ENCODE measurements at regions not wholly inside any gene's neighbourhood (a gene's known extent, or its start where the extent isn't known, plus 50 kb on each side); places are given as distances from the start of the nearest gene placed in this dataset.

- DNase-seq (ENCODE audit: low read depth, low spot score), result no peak
- Histone ChIP-seq H3K9ac (ENCODE audit: insufficient read length) (no peak overlapping the region), H3K9me3 (ENCODE audit: low read depth, low read length) (no peaks in the 10 kb centered on the region), H3K27ac (no peak overlapping the region), H3K36me3 (ENCODE audit: insufficient read depth, low read length) (no peaks in the 10 kb centered on the region), H3K4me3 (no peak overlapping the region)
- TF ChIP-seq FOXP2 (optimal IDR thresholded peaks at IDR 0.05; ENCODE audit: control extremely low read depth, extremely low read length, insufficient read depth) (no peak), EZH2 (IDR thresholded peaks at IDR 0.05) (no peak), POLR2AphosphoS5 (IDR thresholded peaks at IDR 0.05; ENCODE audit: borderline replicate concordance, low read depth, low read length) (no peak)
Measured at GRCh38 chr2:138101718-138102117, 137.4 kb downstream of the HNMT start.

- Histone ChIP-seq H3K9me3 (ENCODE audit: low read depth, low read length) (no peaks in the 10 kb centered on the region), H3K9ac (ENCODE audit: insufficient read length) (no peak overlapping the region), H3K36me3 (ENCODE audit: insufficient read depth, low read length) (no peaks in the 10 kb centered on the region), H3K27ac (no peak overlapping the region), H3K4me3 (no peak overlapping the region)
- no peak for TF ChIP-seq FOXP2 (optimal IDR thresholded peaks at IDR 0.05; ENCODE audit: control extremely low read depth, extremely low read length, insufficient read depth)
- TF ChIP-seq EZH2 (IDR thresholded peaks at IDR 0.05), result no peak
- no peak for DNase-seq (ENCODE audit: low read depth, low spot score)
Measured at GRCh38 chr2:138102664-138103063, 138.4 kb downstream of the HNMT start.

- Histone ChIP-seq H3K9me3 (ENCODE audit: low read depth, low read length) (no peaks in the 10 kb centered on the region), H3K4me3 (no peak overlapping the region), H3K36me3 (ENCODE audit: insufficient read depth, low read length) (no peaks in the 10 kb centered on the region), H3K9ac (ENCODE audit: insufficient read length) (no peak overlapping the region), H3K27ac (no peak overlapping the region)
- no peak for DNase-seq (ENCODE audit: low read depth, low spot score)
- TF ChIP-seq POLR2AphosphoS5 (IDR thresholded peaks at IDR 0.05; ENCODE audit: borderline replicate concordance, low read depth, low read length), result no peak
Measured at GRCh38 chr2:138103156-138103555, 138.9 kb downstream of the HNMT start.

- DNase-seq (ENCODE audit: low read depth, low spot score), result no peak
- Histone ChIP-seq H3K9ac (ENCODE audit: insufficient read length) (no peak overlapping the region), H3K9me3 (ENCODE audit: low read depth, low read length) (no peaks in the 10 kb centered on the region), H3K4me3 (no peak overlapping the region), H3K36me3 (ENCODE audit: insufficient read depth, low read length) (no peaks in the 10 kb centered on the region), H3K27ac (no peak overlapping the region)
- TF ChIP-seq FOXP2 (optimal IDR thresholded peaks at IDR 0.05; ENCODE audit: control extremely low read depth, extremely low read length, insufficient read depth), result no peak
- no peak for TF ChIP-seq POLR2AphosphoS5 (IDR thresholded peaks at IDR 0.05; ENCODE audit: borderline replicate concordance, low read depth, low read length)
- no peak for TF ChIP-seq EZH2 (IDR thresholded peaks at IDR 0.05)
Measured at GRCh38 chr2:138104071-138104470, 139.8 kb downstream of the HNMT start.

GRCh38 chr2:138105358-138105757, 141.1 kb downstream of the HNMT start:
- TF ChIP-seq POLR2AphosphoS5 (IDR thresholded peaks at IDR 0.05; ENCODE audit: borderline replicate concordance, low read depth, low read length) (no peak), EZH2 (IDR thresholded peaks at IDR 0.05) (no peak), FOXP2 (optimal IDR thresholded peaks at IDR 0.05; ENCODE audit: control extremely low read depth, extremely low read length, insufficient read depth) (no peak)
- Histone ChIP-seq H3K27ac (no peak overlapping the region), H3K36me3 (ENCODE audit: insufficient read depth, low read length) (no peaks in the 10 kb centered on the region), H3K9ac (ENCODE audit: insufficient read length) (no peak overlapping the region), H3K9me3 (ENCODE audit: low read depth, low read length) (no peaks in the 10 kb centered on the region), H3K4me3 (no peak overlapping the region)
- no peak for DNase-seq (ENCODE audit: low read depth, low spot score)

- Histone ChIP-seq H3K9me3 (ENCODE audit: low read depth, low read length) (no peaks in the 10 kb centered on the region), H3K36me3 (ENCODE audit: insufficient read depth, low read length) (no peaks in the 10 kb centered on the region), H3K27ac (no peak overlapping the region), H3K4me3 (no peak overlapping the region), H3K9ac (ENCODE audit: insufficient read length) (no peak overlapping the region)
- no peak for TF ChIP-seq EZH2 (IDR thresholded peaks at IDR 0.05)
- no peak for TF ChIP-seq POLR2AphosphoS5 (IDR thresholded peaks at IDR 0.05; ENCODE audit: borderline replicate concordance, low read depth, low read length)
- TF ChIP-seq FOXP2 (optimal IDR thresholded peaks at IDR 0.05; ENCODE audit: control extremely low read depth, extremely low read length, insufficient read depth), result no peak
- DNase-seq (ENCODE audit: low read depth, low spot score), result no peak
Measured at GRCh38 chr2:138106606-138107005, 142.3 kb downstream of the HNMT start.

GRCh38 chr2:138107288-138107687, 143.0 kb downstream of the HNMT start:
- no peak for DNase-seq (ENCODE audit: low read depth, low spot score)
- no peak overlapping the region for H3K4me3 ChIP-seq
- no peaks in the 10 kb centered on the region for H3K36me3 ChIP-seq (ENCODE audit: insufficient read depth, low read length)
- no peak overlapping the region for H3K9ac ChIP-seq (ENCODE audit: insufficient read length)
- H3K9me3 ChIP-seq (ENCODE audit: low read depth, low read length), result no peaks in the 10 kb centered on the region
- no peak for TF ChIP-seq EZH2 (IDR thresholded peaks at IDR 0.05)
- no peak for TF ChIP-seq FOXP2 (optimal IDR thresholded peaks at IDR 0.05; ENCODE audit: control extremely low read depth, extremely low read length, insufficient read depth)
- no peak for TF ChIP-seq POLR2AphosphoS5 (IDR thresholded peaks at IDR 0.05; ENCODE audit: borderline replicate concordance, low read depth, low read length)
- H3K27ac ChIP-seq, result no peak overlapping the region

GRCh38 chr2:138110453-138111083, 146.3 kb downstream of the HNMT start:
- Histone ChIP-seq H3K4me3 (no peak overlapping the region), H3K9me3 (ENCODE audit: low read depth, low read length) (no peaks in the 10 kb centered on the region), H3K9ac (ENCODE audit: insufficient read length) (no peak overlapping the region), H3K36me3 (ENCODE audit: insufficient read depth, low read length) (no peaks in the 10 kb centered on the region), H3K27ac (no peak overlapping the region)
- no peak for DNase-seq (ENCODE audit: low read depth, low spot score)
- no peak for TF ChIP-seq EZH2 (IDR thresholded peaks at IDR 0.05)
- no peak for TF ChIP-seq FOXP2 (optimal IDR thresholded peaks at IDR 0.05; ENCODE audit: control extremely low read depth, extremely low read length, insufficient read depth)
- TF ChIP-seq POLR2AphosphoS5 (IDR thresholded peaks at IDR 0.05; ENCODE audit: borderline replicate concordance, low read depth, low read length), result no peak

- TF ChIP-seq EZH2 (IDR thresholded peaks at IDR 0.05) (no peak), FOXP2 (optimal IDR thresholded peaks at IDR 0.05; ENCODE audit: control extremely low read depth, extremely low read length, insufficient read depth) (no peak), POLR2AphosphoS5 (IDR thresholded peaks at IDR 0.05; ENCODE audit: borderline replicate concordance, low read depth, low read length) (no peak)
- Histone ChIP-seq H3K36me3 (ENCODE audit: insufficient read depth, low read length) (no peaks in the 10 kb centered on the region), H3K27ac (no peak overlapping the region), H3K9me3 (ENCODE audit: low read depth, low read length) (no peaks in the 10 kb centered on the region), H3K9ac (ENCODE audit: insufficient read length) (no peak overlapping the region), H3K4me3 (no peak overlapping the region)
- no peak for DNase-seq (ENCODE audit: low read depth, low spot score)
Measured at GRCh38 chr2:138112536-138112935, 148.3 kb downstream of the HNMT start.

All from SK-N-MC (cell line).